GM23248 (cell line): ENCODE measurements at regions not wholly inside any gene's neighbourhood (a gene's known extent, or its start where the extent isn't known, plus 50 kb on each side); places are given as distances from the start of the nearest gene placed in this dataset.

Source experiments
- DNase-seq: peaks from one replicate; pipeline ENCODE4 v3.0.0-alpha.2; 2015
- H2AFZ ChIP-seq: fragments of 200-600 bp; sonication (generic); 2 replicates; pipeline ENCODE4 v1.6.1; 2016; ENCODE audit warnings: antibody characterized with exemption
- H3F3A ChIP-seq: fragments of 200-600 bp; sonication (generic); 2 replicates; pipeline ENCODE4 v1.6.1; 2016; ENCODE audit warnings: mild to moderate bottlenecking, antibody characterized with exemption, mixed run types; ENCODE audit not compliant: insufficient read depth
- H3K27ac ChIP-seq: fragments of 200-600 bp; sonication (generic); 2 replicates; pipeline ENCODE4 v1.5.1; 2016; ENCODE audit warnings: mild to moderate bottlenecking
- H3K27me3 ChIP-seq: fragments of 200-600 bp; sonication (generic); replicated peaks from 2 replicates; pipeline ENCODE4 v1.6.1; 2016; ENCODE audit warnings: mild to moderate bottlenecking; ENCODE audit not compliant: insufficient read depth
- H3K36me3 ChIP-seq: fragments of 200-600 bp; sonication (generic); 2 replicates; pipeline ENCODE4 v1.6.1; 2016; ENCODE audit warnings: low read depth, mild to moderate bottlenecking
- H3K4me1 ChIP-seq: fragments of 200-600 bp; sonication (generic); 2 replicates; pipeline ENCODE4 v1.6.1; 2016; ENCODE audit warnings: mild to moderate bottlenecking; ENCODE audit not compliant: insufficient read depth
- H3K4me2 ChIP-seq: fragments of 200-600 bp; sonication (generic); one replicate; pipeline ENCODE4 v1.6.1; 2016; ENCODE audit warnings: mild to moderate bottlenecking; ENCODE audit not compliant: unreplicated experiment
- H3K4me3 ChIP-seq: fragments of 200-600 bp; sonication (generic); 2 replicates; pipeline ENCODE4 v1.5.1; 2016; ENCODE audit warnings: mild to moderate bottlenecking
- H3K79me2 ChIP-seq: fragments of 200-600 bp; sonication (generic); 2 replicates; pipeline ENCODE4 v1.6.1; 2016; ENCODE audit warnings: mild to moderate bottlenecking; ENCODE audit not compliant: insufficient read depth
- H3K9ac ChIP-seq: fragments of 200-600 bp; sonication (generic); 2 replicates; pipeline ENCODE4 v1.6.1; 2016; ENCODE audit warnings: mild to moderate bottlenecking
- H3K9me2 ChIP-seq: fragments of 200-600 bp; sonication (generic); 2 replicates; pipeline ENCODE4 v1.6.1; 2016; ENCODE audit warnings: mixed run types, mild to moderate bottlenecking, moderate library complexity; ENCODE audit not compliant: insufficient read depth
- H3K9me3 ChIP-seq: fragments of 200-600 bp; sonication (generic); one replicate; pipeline ENCODE4 v1.6.1; 2017; ENCODE audit warnings: low read depth
- H4K20me1 ChIP-seq: fragments of 200-600 bp; sonication (generic); 2 replicates; pipeline ENCODE4 v1.6.0; 2016; ENCODE audit not compliant: insufficient read depth
- EZH2 ChIP-seq: fragments of 200-600 bp; sonication (generic); IDR thresholded peaks from 2 replicates; pipeline ENCODE4 v1.6.1; 2018; ENCODE audit warnings: antibody characterized with exemption, mild to moderate bottlenecking; ENCODE audit not compliant: insufficient read depth, poor library complexity, severe bottlenecking
- EZH2phosphoT487 ChIP-seq: fragments of 200-600 bp; sonication (generic); IDR thresholded peaks from 2 replicates; pipeline ENCODE4 v1.6.1; 2018; ENCODE audit warnings: antibody characterized with exemption, moderate library complexity, mild to moderate bottlenecking, low read depth; ENCODE audit not compliant: insufficient read depth
- WGBS, 2 experiments: methylation state at CpG; one replicate each; pipeline ENCODE4 v1.1.6; 2015 to 2017; ENCODE audit warnings: low lambda C conversion rate in 2 of 2, low coverage in 1 of 2; ENCODE audit errors: missing lambda C conversion rate in 2 of 2; 5-methylcytosine and 5-hydroxymethylcytosine counted together
- in situ Hi-C: fragments of 300-500 bp; cut with MboI; formaldehyde crosslinking; loops from 2 replicates; pipeline ENCODE4 v1.15.0; 2020

DNA sequence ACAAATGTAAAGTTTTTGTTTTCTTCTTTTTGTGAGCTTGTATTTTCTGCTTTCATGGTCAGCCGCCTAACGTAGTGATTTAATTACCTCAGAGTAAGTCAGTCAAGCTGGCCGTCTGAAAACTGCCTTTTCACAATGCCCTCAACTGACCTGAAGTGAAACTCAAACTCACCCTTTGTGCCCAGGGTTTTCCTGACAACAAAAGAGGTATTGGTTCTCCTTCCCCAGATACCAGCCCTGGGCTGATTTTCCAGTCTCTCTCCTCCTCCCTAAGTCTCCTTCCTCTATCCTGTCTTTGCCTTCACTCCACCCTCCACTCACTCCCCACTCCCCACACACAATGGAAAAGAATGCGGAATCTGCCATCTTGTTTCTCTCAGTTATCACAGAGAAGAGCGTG lies 184.5 kb upstream of the HEY2 start:
- Histone ChIP-seq H3K4me3 (no peak overlapping the region), H3K4me2 (no peak overlapping the region), H3K79me2 (no peaks in the 10 kb centered on the region), H3F3A (no peaks in the 10 kb centered on the region), H3K9ac (no peak overlapping the region), H3K27ac (no peak overlapping the region), H3K9me2 (no peaks in the 10 kb centered on the region; the same call in 1 of the 2 replicates), H4K20me1 (no peaks in the 10 kb centered on the region), H3K9me3 (no peaks in the 10 kb centered on the region), H3K36me3 (no peaks in the 10 kb centered on the region), H3K27me3 (no peaks in the 10 kb centered on the region; the same call in 1 of the 2 replicates), H2AFZ (no peak overlapping the region), H3K4me1 (no peaks in the 10 kb centered on the region)
- in situ Hi-C loops: no loop called here
- TF ChIP-seq EZH2 (no peak), EZH2phosphoT487 (no peak)
- no peak for DNase-seq
- 24 to 33% methylated on average over 5 of the region's 5 CpGs for WGBS, 2 experiments

GRCh38 chr6:125567407-125567806 lies 182.0 kb upstream of the HEY2 start:
- no peak overlapping the region for H3K9ac ChIP-seq
- in situ Hi-C loops: no loop called here
- no peak for DNase-seq
- H3K27me3 ChIP-seq: no peaks in the 10 kb centered on the region; the same call in 1 of the 2 replicates
- H3K27ac ChIP-seq: no peak overlapping the region
- H3K4me2 ChIP-seq: no peak overlapping the region
- H3K4me1 ChIP-seq: no peaks in the 10 kb centered on the region
- H3K4me3 ChIP-seq: no peak overlapping the region
- no peaks in the 10 kb centered on the region for H3K79me2 ChIP-seq
- H3K9me2 ChIP-seq: no peaks in the 10 kb centered on the region; the same call in 1 of the 2 replicates
- no peaks in the 10 kb centered on the region for H3F3A ChIP-seq
- TF ChIP-seq EZH2phosphoT487 (no peak), EZH2 (no peak)
- no peak overlapping the region for H2AFZ ChIP-seq
- H3K9me3 ChIP-seq: no peaks in the 10 kb centered on the region
- H4K20me1 ChIP-seq: no peaks in the 10 kb centered on the region
- whole genome bisulfite sequencing, 2 experiments: 15 to 38% methylated on average over 1 of the region's 1 CpG
- H3K36me3 ChIP-seq: no peaks in the 10 kb centered on the region

DNA sequence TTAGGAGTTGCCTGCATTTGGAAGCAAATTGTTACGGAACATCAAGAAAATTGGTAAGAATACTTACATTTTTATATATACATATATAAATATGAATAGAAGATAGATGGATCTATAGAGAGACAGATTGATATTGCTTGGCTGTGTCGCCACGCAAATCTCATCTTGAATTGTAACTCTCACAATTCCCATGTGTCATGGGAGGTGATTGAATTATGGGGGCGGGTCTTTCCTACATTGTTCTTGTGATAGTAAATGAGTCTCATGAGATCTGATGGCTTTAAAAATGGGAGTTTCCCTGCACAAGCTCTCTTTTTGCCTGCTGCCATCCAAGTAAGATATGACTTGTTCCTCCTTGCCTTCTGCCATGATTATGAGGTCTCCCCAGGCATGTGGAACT lies 180.8 kb upstream of the HEY2 start:
- H3K9me3 ChIP-seq: no peaks in the 10 kb centered on the region
- no peak overlapping the region for H3K4me2 ChIP-seq
- no peak for DNase-seq
- no peaks in the 10 kb centered on the region for H3K4me1 ChIP-seq
- no peaks in the 10 kb centered on the region; the same call in 1 of the 2 replicates for H3K27me3 ChIP-seq
- no peak for TF ChIP-seq EZH2phosphoT487
- no peak for TF ChIP-seq EZH2
- no peak overlapping the region for H3K4me3 ChIP-seq
- H3K36me3 ChIP-seq: no peaks in the 10 kb centered on the region
- no peak overlapping the region for H3K9ac ChIP-seq
- no peaks in the 10 kb centered on the region for H4K20me1 ChIP-seq
- H3F3A ChIP-seq: no peaks in the 10 kb centered on the region
- H2AFZ ChIP-seq: no peak overlapping the region
- no peaks in the 10 kb centered on the region for H3K79me2 ChIP-seq
- WGBS, 2 experiments: 40% methylated on average over 4 of the region's 4 CpGs
- H3K9me2 ChIP-seq: no peaks in the 10 kb centered on the region; the same call in 1 of the 2 replicates
- no peak overlapping the region for H3K27ac ChIP-seq
- in situ Hi-C loops: no loop called here

DNA sequence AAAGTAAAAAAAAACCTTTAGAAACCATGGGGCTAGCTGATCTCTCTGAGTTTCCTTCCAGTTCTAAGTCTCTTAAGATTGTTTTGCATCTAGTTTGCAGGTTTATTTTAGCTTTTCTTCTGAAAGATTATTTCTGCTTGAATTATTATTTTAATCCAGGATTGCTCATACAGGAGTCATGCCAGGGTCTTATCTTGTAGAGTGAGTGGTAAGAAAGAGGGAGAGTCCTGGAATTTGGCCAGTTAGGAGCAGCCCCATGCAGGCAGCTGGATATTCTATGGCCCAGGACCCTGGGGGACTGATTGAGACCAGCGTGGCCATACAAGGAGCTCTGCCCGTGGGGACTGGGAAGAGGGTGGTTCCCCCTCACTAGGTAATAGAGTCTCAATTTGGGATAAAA lies 178.9 kb upstream of the HEY2 start:
- DNase-seq: no peak
- no peak overlapping the region for H3K4me2 ChIP-seq
- 26 to 38% methylated on average over 2 of the region's 2 CpGs for WGBS, 2 experiments
- H4K20me1 ChIP-seq: no peaks in the 10 kb centered on the region
- TF ChIP-seq EZH2phosphoT487: no peak
- TF ChIP-seq EZH2: no peak
- in situ Hi-C loops: no loop called here
- no peaks in the 10 kb centered on the region for H3K79me2 ChIP-seq
- no peaks in the 10 kb centered on the region for H3K9me3 ChIP-seq
- no peaks in the 10 kb centered on the region for H3K36me3 ChIP-seq
- no peaks in the 10 kb centered on the region for H3K4me1 ChIP-seq
- H3K4me3 ChIP-seq: no peak overlapping the region
- H3K9ac ChIP-seq: no peak overlapping the region
- no peak overlapping the region for H2AFZ ChIP-seq
- no peaks in the 10 kb centered on the region; the same call in 1 of the 2 replicates for H3K9me2 ChIP-seq
- H3K27me3 ChIP-seq: no peaks in the 10 kb centered on the region; the same call in 1 of the 2 replicates
- H3F3A ChIP-seq: no peaks in the 10 kb centered on the region
- no peak overlapping the region for H3K27ac ChIP-seq

- no peaks in the 10 kb centered on the region for H4K20me1 ChIP-seq
- no peaks in the 10 kb centered on the region for H3K9me3 ChIP-seq
- no peaks in the 10 kb centered on the region; the same call in 1 of the 2 replicates for H3K9me2 ChIP-seq
- TF ChIP-seq EZH2 (no peak), EZH2phosphoT487 (no peak)
- no peak for DNase-seq
- no peak overlapping the region for H2AFZ ChIP-seq
- H3K4me3 ChIP-seq: no peak overlapping the region
- no peaks in the 10 kb centered on the region for H3K36me3 ChIP-seq
- H3K27ac ChIP-seq: no peak overlapping the region
- H3K79me2 ChIP-seq: no peaks in the 10 kb centered on the region
- in situ Hi-C loops: no loop called here
- H3K27me3 ChIP-seq: no peaks in the 10 kb centered on the region
- H3K4me1 ChIP-seq: no peaks in the 10 kb centered on the region
- 28 to 42% methylated on average over 2 of the region's 2 CpGs for WGBS, 2 experiments
- no peak overlapping the region for H3K9ac ChIP-seq
- H3K4me2 ChIP-seq: no peak overlapping the region
- no peaks in the 10 kb centered on the region for H3F3A ChIP-seq
Measured at GRCh38 chr6:125571207-125571755, 178.2 kb upstream of the HEY2 start.
